ENCODE measurements at regions not wholly inside any gene's neighbourhood (a gene's known extent, or its start where the extent isn't known, plus 50 kb on each side); places are given as distances from the start of the nearest gene placed in this dataset.

DNA sequence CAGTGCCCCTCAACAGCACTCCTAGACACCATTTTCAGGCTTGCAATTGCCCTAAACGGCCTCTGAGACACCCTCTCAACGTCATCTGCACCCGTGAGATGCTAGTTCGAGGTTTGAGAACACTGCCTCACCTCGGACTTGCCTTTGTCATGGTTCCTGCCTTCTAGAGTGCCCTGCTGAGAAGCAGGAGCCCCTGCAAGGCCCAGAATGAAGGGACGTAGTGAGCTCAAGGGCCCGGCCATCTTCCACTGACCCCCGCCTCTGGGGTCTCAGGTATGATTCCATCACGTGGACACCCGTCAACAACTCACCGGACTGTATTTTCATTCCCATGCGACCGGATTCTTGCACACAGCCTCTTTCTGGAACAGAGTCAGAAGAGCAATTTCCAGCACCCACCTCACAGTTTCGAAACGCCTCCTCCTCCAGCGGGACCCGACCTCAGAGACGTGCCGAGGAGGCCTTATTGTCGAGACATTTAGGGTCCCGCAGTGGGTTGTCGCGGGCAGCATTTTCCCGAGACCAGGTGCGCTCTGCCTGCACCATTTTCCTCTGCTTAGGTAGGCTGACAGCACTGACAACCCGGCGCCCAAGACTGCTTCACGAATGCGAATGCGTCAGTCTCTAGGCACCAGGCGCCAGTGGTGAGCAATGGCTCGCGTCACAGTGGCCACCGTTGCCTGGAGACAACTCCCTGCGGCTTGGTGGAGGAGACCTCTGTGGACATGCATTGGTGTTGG, 999.9 kb downstream of the KCNJ18 start:
- TF ChIP-seq POLR2AphosphoS5 (IDR thresholded peaks at IDR 0.05; ENCODE audit: low read depth): no peak
- TF ChIP-seq, protein P1, sequence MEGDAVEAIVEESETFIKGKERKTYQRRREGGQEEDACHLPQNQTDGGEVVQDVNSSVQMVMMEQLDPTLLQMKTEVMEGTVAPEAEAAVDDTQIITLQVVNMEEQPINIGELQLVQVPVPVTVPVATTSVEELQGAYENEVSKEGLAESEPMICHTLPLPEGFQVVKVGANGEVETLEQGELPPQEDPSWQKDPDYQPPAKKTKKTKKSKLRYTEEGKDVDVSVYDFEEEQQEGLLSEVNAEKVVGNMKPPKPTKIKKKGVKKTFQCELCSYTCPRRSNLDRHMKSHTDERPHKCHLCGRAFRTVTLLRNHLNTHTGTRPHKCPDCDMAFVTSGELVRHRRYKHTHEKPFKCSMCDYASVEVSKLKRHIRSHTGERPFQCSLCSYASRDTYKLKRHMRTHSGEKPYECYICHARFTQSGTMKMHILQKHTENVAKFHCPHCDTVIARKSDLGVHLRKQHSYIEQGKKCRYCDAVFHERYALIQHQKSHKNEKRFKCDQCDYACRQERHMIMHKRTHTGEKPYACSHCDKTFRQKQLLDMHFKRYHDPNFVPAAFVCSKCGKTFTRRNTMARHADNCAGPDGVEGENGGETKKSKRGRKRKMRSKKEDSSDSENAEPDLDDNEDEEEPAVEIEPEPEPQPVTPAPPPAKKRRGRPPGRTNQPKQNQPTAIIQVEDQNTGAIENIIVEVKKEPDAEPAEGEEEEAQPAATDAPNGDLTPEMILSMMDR (IDR thresholded peaks at IDR 0.05; ENCODE audit: insufficient read depth, low read length): no peak
- TF ChIP-seq, protein P2, sequence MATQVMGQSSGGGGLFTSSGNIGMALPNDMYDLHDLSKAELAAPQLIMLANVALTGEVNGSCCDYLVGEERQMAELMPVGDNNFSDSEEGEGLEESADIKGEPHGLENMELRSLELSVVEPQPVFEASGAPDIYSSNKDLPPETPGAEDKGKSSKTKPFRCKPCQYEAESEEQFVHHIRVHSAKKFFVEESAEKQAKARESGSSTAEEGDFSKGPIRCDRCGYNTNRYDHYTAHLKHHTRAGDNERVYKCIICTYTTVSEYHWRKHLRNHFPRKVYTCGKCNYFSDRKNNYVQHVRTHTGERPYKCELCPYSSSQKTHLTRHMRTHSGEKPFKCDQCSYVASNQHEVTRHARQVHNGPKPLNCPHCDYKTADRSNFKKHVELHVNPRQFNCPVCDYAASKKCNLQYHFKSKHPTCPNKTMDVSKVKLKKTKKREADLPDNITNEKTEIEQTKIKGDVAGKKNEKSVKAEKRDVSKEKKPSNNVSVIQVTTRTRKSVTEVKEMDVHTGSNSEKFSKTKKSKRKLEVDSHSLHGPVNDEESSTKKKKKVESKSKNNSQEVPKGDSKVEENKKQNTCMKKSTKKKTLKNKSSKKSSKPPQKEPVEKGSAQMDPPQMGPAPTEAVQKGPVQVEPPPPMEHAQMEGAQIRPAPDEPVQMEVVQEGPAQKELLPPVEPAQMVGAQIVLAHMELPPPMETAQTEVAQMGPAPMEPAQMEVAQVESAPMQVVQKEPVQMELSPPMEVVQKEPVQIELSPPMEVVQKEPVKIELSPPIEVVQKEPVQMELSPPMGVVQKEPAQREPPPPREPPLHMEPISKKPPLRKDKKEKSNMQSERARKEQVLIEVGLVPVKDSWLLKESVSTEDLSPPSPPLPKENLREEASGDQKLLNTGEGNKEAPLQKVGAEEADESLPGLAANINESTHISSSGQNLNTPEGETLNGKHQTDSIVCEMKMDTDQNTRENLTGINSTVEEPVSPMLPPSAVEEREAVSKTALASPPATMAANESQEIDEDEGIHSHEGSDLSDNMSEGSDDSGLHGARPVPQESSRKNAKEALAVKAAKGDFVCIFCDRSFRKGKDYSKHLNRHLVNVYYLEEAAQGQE (IDR thresholded peaks at IDR 0.05; ENCODE audit: insufficient replicate concordance, low read depth): no peak
- no peak for TF ChIP-seq GABPA (IDR thresholded peaks at IDR 0.05; ENCODE audit: low read depth)
- TF ChIP-seq SPI1 (IDR thresholded peaks at IDR 0.05; ENCODE audit: borderline replicate concordance, low read depth): no peak

All from HL-60 (cell line).